ENCODE measurements at regions not wholly inside any gene's neighbourhood (a gene's known extent, or its start where the extent isn't known, plus 50 kb on each side); places are given as distances from the start of the nearest gene placed in this dataset.

- H3K27me3 ChIP-seq (ENCODE audit: control insufficient read depth, insufficient read depth, low read length), result no peaks in the 10 kb centered on the region
- H3K4me3 ChIP-seq (ENCODE audit: low read length in 3 of 3), result no peak overlapping the region
- DNase-seq (no peak), FAIRE-seq (no peak)
- H3K4me1 ChIP-seq (ENCODE audit: control insufficient read depth in 2 of 3, insufficient read depth in 2 of 3, low read depth in 1 of 3, low read length in 3 of 3), result no peaks in the 10 kb centered on the region
- intact Hi-C loops (cut with DNase I), result no loop called here
- no peak for TF ChIP-seq CTCF (IDR thresholded peaks at IDR 0.05; ENCODE audit: borderline replicate concordance, extremely low read depth, insufficient read depth)
- H3K27ac ChIP-seq (ENCODE audit: low read depth in 2 of 2, low read length in 2 of 2), result no peak overlapping the region
- no peaks in the 10 kb centered on the region for H3K36me3 ChIP-seq (ENCODE audit: control insufficient read depth in 2 of 3, insufficient read depth in 3 of 3, low read length in 3 of 3)
- no peaks in the 10 kb centered on the region for H3K9me3 ChIP-seq (ENCODE audit: control insufficient read depth in 2 of 3, insufficient read depth in 1 of 3, low read length in 3 of 3)
- no peak overlapping the region for H3K9ac ChIP-seq (ENCODE audit: low read length in 3 of 3)
These were observed 166.1 kb downstream of the CBLN2 start for GRCh38 chr18:72378016-72378415.

GRCh38 chr18:72376256-72376655 is 167.9 kb downstream of the CBLN2 start:
- H3K27me3 ChIP-seq (ENCODE audit: control insufficient read depth, insufficient read depth, low read length), result no peaks in the 10 kb centered on the region
- no peak overlapping the region for H3K9ac ChIP-seq (ENCODE audit: low read length in 3 of 3)
- no peaks in the 10 kb centered on the region for H3K9me3 ChIP-seq (ENCODE audit: control insufficient read depth in 2 of 3, insufficient read depth in 1 of 3, low read length in 3 of 3)
- no peaks in the 10 kb centered on the region for H3K36me3 ChIP-seq (ENCODE audit: control insufficient read depth in 2 of 3, insufficient read depth in 3 of 3, low read length in 3 of 3)
- H3K27ac ChIP-seq (ENCODE audit: low read depth in 2 of 2, low read length in 2 of 2), result no peak overlapping the region
- H3K4me1 ChIP-seq (ENCODE audit: control insufficient read depth in 2 of 3, insufficient read depth in 2 of 3, low read depth in 1 of 3, low read length in 3 of 3), result no peaks in the 10 kb centered on the region
- no peak for TF ChIP-seq CTCF (IDR thresholded peaks at IDR 0.05; ENCODE audit: borderline replicate concordance, extremely low read depth, insufficient read depth)
- no peak for FAIRE-seq
- no peak overlapping the region for H3K4me3 ChIP-seq (ENCODE audit: low read length in 3 of 3)
- intact Hi-C loops (cut with DNase I), result no loop called here
- no peak for DNase-seq

GRCh38 chr18:72375618-72376017 is 168.5 kb downstream of the CBLN2 start:
- H3K27ac ChIP-seq (ENCODE audit: low read depth in 2 of 2, low read length in 2 of 2), result no peak overlapping the region
- TF ChIP-seq CTCF (IDR thresholded peaks at IDR 0.05; ENCODE audit: borderline replicate concordance, extremely low read depth, insufficient read depth), result no peak
- H3K9me3 ChIP-seq (ENCODE audit: control insufficient read depth in 2 of 3, insufficient read depth in 1 of 3, low read length in 3 of 3), result no peaks in the 10 kb centered on the region
- no peak overlapping the region for H3K4me3 ChIP-seq (ENCODE audit: low read length in 3 of 3)
- H3K4me1 ChIP-seq (ENCODE audit: control insufficient read depth in 2 of 3, insufficient read depth in 2 of 3, low read depth in 1 of 3, low read length in 3 of 3), result no peaks in the 10 kb centered on the region
- FAIRE-seq (no peak), DNase-seq (peak in 2 of 5 donors; percentile 18 to 34)
- H3K9ac ChIP-seq (ENCODE audit: low read length in 3 of 3), result no peak overlapping the region
- H3K27me3 ChIP-seq (ENCODE audit: control insufficient read depth, insufficient read depth, low read length), result no peaks in the 10 kb centered on the region
- intact Hi-C loops (cut with DNase I), result no loop called here
- H3K36me3 ChIP-seq (ENCODE audit: control insufficient read depth in 2 of 3, insufficient read depth in 3 of 3, low read length in 3 of 3), result no peaks in the 10 kb centered on the region

GRCh38 chr18:72372076-72372475 is 172.1 kb downstream of the CBLN2 start:
- H3K9ac ChIP-seq (ENCODE audit: low read length in 3 of 3), result no peak overlapping the region
- no peaks in the 10 kb centered on the region for H3K27me3 ChIP-seq (ENCODE audit: control insufficient read depth, insufficient read depth, low read length)
- no peak for FAIRE-seq
- no peak for TF ChIP-seq CTCF (IDR thresholded peaks at IDR 0.05; ENCODE audit: borderline replicate concordance, extremely low read depth, insufficient read depth)
- no peak for DNase-seq
- no peaks in the 10 kb centered on the region for H3K9me3 ChIP-seq (ENCODE audit: control insufficient read depth in 2 of 3, insufficient read depth in 1 of 3, low read length in 3 of 3)
- H3K4me1 ChIP-seq (ENCODE audit: control insufficient read depth in 2 of 3, insufficient read depth in 2 of 3, low read depth in 1 of 3, low read length in 3 of 3), result no peaks in the 10 kb centered on the region
- no peak overlapping the region for H3K27ac ChIP-seq (ENCODE audit: low read depth in 2 of 2, low read length in 2 of 2)
- H3K36me3 ChIP-seq (ENCODE audit: control insufficient read depth in 2 of 3, insufficient read depth in 3 of 3, low read length in 3 of 3), result no peaks in the 10 kb centered on the region
- intact Hi-C loops (cut with DNase I), result no loop called here
- no peak overlapping the region for H3K4me3 ChIP-seq (ENCODE audit: low read length in 3 of 3)
